PFSK-1 (cell line): ENCODE measurements at regions not wholly inside any gene's neighbourhood (a gene's known extent, or its start where the extent isn't known, plus 50 kb on each side); places are given as distances from the start of the nearest gene placed in this dataset.

Source experiments
- FOXP2 ChIP-seq: optimal IDR thresholded peaks from 2 replicates; pipeline ENCODE3; 2011; ENCODE audit warnings: borderline replicate concordance, control low read depth, inconsistent platforms; ENCODE audit not compliant: insufficient read depth; ENCODE audit errors: extremely low read length, extremely low read depth
- POLR2AphosphoS5 ChIP-seq: IDR thresholded peaks from 2 replicates; pipeline ENCODE4 v1.6.1; 2012; ENCODE audit warnings: low read depth, mild to moderate bottlenecking, control low read depth, low read length, moderate library complexity
- SIN3A ChIP-seq: IDR thresholded peaks from 2 replicates; pipeline ENCODE4 v1.6.1; 2012; ENCODE audit warnings: mild to moderate bottlenecking, low read length, moderate library complexity, borderline replicate concordance; ENCODE audit not compliant: insufficient read depth
- TAF1 ChIP-seq: IDR thresholded peaks from 2 replicates; pipeline ENCODE4 v1.6.1; 2012; ENCODE audit warnings: low read length, control low read depth, borderline replicate concordance; ENCODE audit not compliant: insufficient read depth
- TF ChIP-seq, protein P1 (sequence below), 2 experiments: IDR thresholded peaks; 2 replicates each; pipeline versions ENCODE4 v1.6.1 to v1.8.0; 2011 to 2012; ENCODE audit warnings: low read depth in 2 of 2, low read length in 2 of 2, control low read depth in 1 of 2, inconsistent platforms in 1 of 2, mild to moderate bottlenecking in 1 of 2, moderate library complexity in 1 of 2; ENCODE audit not compliant: insufficient read depth in 1 of 2

DNA sequence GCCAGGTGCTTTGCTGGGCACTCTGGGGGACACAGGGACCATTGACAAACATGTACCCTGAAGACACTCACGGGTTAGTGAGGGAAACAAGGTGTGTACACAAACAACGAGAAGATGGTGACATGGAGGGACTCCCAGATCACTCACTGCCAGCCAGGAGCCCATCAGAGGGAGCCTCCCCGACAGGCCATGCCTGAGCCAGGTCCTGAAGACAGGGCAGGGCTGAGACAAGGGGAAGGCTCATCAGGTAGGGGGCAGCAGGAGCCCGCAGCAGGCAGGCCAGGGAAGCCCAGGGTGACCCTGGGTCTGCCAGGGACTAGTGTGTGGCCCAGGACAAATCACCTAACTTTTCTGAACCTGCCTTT is 127.9 kb downstream of the BUD13 start:
- TF ChIP-seq TAF1, result no peak
- no peak for TF ChIP-seq FOXP2
- TF ChIP-seq, protein P1, sequence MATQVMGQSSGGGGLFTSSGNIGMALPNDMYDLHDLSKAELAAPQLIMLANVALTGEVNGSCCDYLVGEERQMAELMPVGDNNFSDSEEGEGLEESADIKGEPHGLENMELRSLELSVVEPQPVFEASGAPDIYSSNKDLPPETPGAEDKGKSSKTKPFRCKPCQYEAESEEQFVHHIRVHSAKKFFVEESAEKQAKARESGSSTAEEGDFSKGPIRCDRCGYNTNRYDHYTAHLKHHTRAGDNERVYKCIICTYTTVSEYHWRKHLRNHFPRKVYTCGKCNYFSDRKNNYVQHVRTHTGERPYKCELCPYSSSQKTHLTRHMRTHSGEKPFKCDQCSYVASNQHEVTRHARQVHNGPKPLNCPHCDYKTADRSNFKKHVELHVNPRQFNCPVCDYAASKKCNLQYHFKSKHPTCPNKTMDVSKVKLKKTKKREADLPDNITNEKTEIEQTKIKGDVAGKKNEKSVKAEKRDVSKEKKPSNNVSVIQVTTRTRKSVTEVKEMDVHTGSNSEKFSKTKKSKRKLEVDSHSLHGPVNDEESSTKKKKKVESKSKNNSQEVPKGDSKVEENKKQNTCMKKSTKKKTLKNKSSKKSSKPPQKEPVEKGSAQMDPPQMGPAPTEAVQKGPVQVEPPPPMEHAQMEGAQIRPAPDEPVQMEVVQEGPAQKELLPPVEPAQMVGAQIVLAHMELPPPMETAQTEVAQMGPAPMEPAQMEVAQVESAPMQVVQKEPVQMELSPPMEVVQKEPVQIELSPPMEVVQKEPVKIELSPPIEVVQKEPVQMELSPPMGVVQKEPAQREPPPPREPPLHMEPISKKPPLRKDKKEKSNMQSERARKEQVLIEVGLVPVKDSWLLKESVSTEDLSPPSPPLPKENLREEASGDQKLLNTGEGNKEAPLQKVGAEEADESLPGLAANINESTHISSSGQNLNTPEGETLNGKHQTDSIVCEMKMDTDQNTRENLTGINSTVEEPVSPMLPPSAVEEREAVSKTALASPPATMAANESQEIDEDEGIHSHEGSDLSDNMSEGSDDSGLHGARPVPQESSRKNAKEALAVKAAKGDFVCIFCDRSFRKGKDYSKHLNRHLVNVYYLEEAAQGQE (IDR thresholded peaks at IDR 0.05; ENCODE audit: insufficient read depth in 1 of 2, low read depth in 2 of 2, low read length in 2 of 2), result no peak
- TF ChIP-seq POLR2AphosphoS5, result no peak
- no peak for TF ChIP-seq SIN3A

DNA sequence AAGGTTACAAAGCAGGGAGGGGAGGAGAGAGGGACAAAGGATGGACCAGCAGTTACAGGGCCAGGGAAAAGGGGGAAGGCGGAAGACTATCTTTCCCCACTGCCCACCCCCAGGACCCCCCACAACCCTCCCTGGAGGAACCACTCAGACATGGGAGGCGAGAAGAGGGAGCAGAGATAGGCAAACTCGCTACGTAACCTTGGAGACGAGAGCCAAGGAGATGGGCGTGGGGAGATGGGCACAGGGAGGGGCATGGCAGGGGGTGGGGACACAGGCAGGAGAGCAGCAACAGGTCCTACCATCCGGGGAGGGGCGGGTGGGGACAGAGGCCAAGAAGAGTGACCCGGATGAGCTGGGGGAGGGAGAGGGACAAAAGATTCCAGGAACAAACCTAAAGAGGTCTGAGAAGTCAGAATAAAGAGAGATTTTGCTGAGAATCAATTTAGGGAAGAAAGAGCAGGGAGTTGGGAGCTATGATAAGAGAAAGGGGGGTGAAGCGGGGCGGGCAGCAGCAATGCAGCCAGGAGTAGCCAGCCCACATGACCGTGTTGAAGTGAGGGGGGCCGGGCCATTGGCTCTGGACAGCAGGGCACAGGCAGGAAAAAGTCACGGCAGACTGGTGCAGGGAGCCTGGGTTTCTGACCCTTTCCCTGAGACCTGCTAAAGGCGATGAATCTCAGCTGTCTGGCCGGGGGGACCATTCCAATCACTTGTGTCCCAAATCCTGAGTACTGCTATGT is 128.4 kb downstream of the BUD13 start:
- TF ChIP-seq TAF1, result no peak
- TF ChIP-seq POLR2AphosphoS5, result no peak
- TF ChIP-seq SIN3A, result no peak
- TF ChIP-seq, protein P1 (IDR thresholded peaks at IDR 0.05; ENCODE audit: insufficient read depth in 1 of 2, low read depth in 2 of 2, low read length in 2 of 2), result no peak
- TF ChIP-seq FOXP2, result no peak

DNA sequence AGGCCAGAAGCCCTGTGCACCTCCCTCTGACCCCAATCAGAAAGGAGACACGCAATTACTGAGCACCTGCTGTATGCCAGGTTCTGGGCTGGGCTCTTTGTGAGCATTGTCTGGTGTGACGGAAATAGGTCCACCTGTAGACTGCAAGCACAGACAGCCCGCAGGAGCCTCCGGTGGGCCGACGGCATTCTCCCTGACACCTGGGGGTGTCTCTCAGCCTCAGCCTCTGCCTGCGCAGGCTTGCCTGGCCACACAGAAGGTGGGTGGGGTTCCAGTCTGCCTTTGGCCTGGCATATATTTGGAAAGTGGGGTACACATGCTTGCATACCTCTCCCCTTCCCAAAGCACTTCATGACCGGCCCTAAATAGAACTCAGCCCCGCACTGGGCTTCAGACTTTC is 129.3 kb downstream of the BUD13 start:
- TF ChIP-seq, protein P1 (IDR thresholded peaks at IDR 0.05; ENCODE audit: insufficient read depth in 1 of 2, low read depth in 2 of 2, low read length in 2 of 2), result no peak
- TF ChIP-seq SIN3A, result no peak
- TF ChIP-seq TAF1, result no peak
- no peak for TF ChIP-seq FOXP2
- TF ChIP-seq POLR2AphosphoS5, result no peak

DNA sequence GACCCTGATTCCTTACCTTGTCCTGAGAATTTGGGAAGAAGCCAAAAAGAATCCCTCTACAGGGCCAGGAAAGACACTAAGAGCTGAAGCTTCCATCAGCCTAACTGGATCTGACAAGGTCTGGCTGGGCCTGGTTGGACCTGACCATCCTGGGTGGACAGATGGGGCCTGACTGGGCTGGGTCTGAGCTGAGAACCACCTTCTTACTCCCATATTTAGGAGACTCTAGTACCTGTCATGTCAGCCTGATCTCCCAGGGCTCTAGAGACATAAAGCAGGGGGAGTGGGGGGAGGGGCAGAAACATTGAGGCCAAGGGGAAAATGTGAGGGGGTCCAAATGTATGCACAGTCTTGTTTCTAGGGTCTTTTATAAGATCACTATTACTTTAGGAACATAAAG is 129.9 kb downstream of the BUD13 start:
- TF ChIP-seq, protein P1 (IDR thresholded peaks at IDR 0.05; ENCODE audit: insufficient read depth in 1 of 2, low read depth in 2 of 2, low read length in 2 of 2), result no peak
- TF ChIP-seq POLR2AphosphoS5 (no peak), FOXP2 (no peak), SIN3A (no peak), TAF1 (no peak)

DNA sequence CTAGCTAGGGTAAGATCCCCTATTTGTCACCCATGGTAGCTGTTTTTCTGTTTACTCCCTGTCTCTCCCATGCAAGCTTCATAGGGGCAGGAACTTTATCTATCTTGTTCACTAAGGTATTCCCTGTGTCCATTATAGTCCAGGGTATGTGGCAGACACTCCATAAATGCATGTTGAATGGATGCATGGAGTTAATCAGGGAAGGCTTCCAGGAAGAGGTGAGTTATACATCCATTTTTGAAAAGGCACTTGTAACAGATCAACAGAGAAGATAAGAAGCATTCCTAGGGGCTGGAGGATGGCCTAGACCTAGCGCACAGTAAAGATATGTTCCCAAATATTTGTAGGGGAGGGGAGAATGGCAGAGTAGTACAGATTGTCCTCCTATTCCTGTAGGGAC is 130.3 kb downstream of the BUD13 start:
- no peak for TF ChIP-seq POLR2AphosphoS5
- TF ChIP-seq TAF1, result no peak
